ENCODE measurements at regions not wholly inside any gene's neighbourhood (a gene's known extent, or its start where the extent isn't known, plus 50 kb on each side); places are given as distances from the start of the nearest gene placed in this dataset.
"Not testable (repeated sequence)": the region's sequence is repeated elsewhere in the genome, so short reads cannot be mapped to it uniquely, and the experiment has no call there.

- Histone ChIP-seq H3K36me3 (no peaks in the 10 kb centered on the region), H3K4me1 (no peaks in the 10 kb centered on the region), H3K27ac (no peak overlapping the region), H3K9me3 (no peaks in the 10 kb centered on the region), H3K27me3 (no peaks in the 10 kb centered on the region), H3K4me3 (no peak overlapping the region)
- no peak for DNase-seq (ENCODE audit: low spot score in 2 of 2)
- intact Hi-C loops (cut with DNase I): no loop called here
- no peak for TF ChIP-seq CTCF (IDR thresholded peaks at IDR 0.05)
These were observed 146.3 kb upstream of the ADAMTS3 start for GRCh38 chr4:72715299-72715698.

GRCh38 chr4:72714482-72715279 lies 145.7 kb upstream of the ADAMTS3 start:
- no peak overlapping the region for H3K4me3 ChIP-seq
- no peak for TF ChIP-seq CTCF (IDR thresholded peaks at IDR 0.05)
- H3K9me3 ChIP-seq: no peaks in the 10 kb centered on the region

GRCh38 chr4:72712997-72713396 lies 144.0 kb upstream of the ADAMTS3 start:
- H3K4me3 ChIP-seq: no peak overlapping the region
- no peak for TF ChIP-seq CTCF (IDR thresholded peaks at IDR 0.05)
- H3K36me3 ChIP-seq: no peaks in the 10 kb centered on the region
- H3K9me3 ChIP-seq: no peaks in the 10 kb centered on the region
- no peaks in the 10 kb centered on the region for H3K27me3 ChIP-seq
- H3K4me1 ChIP-seq: no peaks in the 10 kb centered on the region
- intact Hi-C loops (cut with DNase I): no loop called here
- no peak for DNase-seq (ENCODE audit: low spot score in 2 of 2)
- no peak overlapping the region for H3K27ac ChIP-seq

More at GRCh38 chr4:72714482-72715279, 145.7 kb upstream of the ADAMTS3 start:
- H3K27ac ChIP-seq: no peak overlapping the region
- H3K27me3 ChIP-seq: no peaks in the 10 kb centered on the region
- H3K4me1 ChIP-seq: no peaks in the 10 kb centered on the region
- intact Hi-C loops (cut with DNase I): no loop called here
- DNase-seq (ENCODE audit: low spot score in 2 of 2): no peak
- H3K36me3 ChIP-seq: no peaks in the 10 kb centered on the region

- Histone ChIP-seq H3K9me3 (no peaks in the 10 kb centered on the region), H3K27ac (no peak overlapping the region), H3K36me3 (no peaks in the 10 kb centered on the region), H3K4me1 (no peaks in the 10 kb centered on the region), H3K4me3 (no peak overlapping the region), H3K27me3 (no peaks in the 10 kb centered on the region)
- no peak for DNase-seq (ENCODE audit: low spot score in 2 of 2)
- TF ChIP-seq CTCF (IDR thresholded peaks at IDR 0.05): no peak
- intact Hi-C loops (cut with DNase I): loop anchor here (5.0 kb wide), 1 partner anchor 58 kb away; no protein-coding TSS in a partner anchor
These were observed 140.5 kb upstream of the ADAMTS3 start for GRCh38 chr4:72709475-72709874.

GRCh38 chr4:72706684-72707083 lies 137.7 kb upstream of the ADAMTS3 start:
- no peaks in the 10 kb centered on the region for H3K4me1 ChIP-seq
- H3K27ac ChIP-seq: no peak overlapping the region
- intact Hi-C loops (cut with DNase I): loop anchor here (5.0 kb wide), 1 partner anchor 61 kb away; no protein-coding TSS in a partner anchor
- no peak overlapping the region for H3K4me3 ChIP-seq
- no peaks in the 10 kb centered on the region for H3K9me3 ChIP-seq
- TF ChIP-seq CTCF (IDR thresholded peaks at IDR 0.05): no peak
- no peaks in the 10 kb centered on the region for H3K36me3 ChIP-seq
- DNase-seq (ENCODE audit: low spot score in 2 of 2): no peak
- H3K27me3 ChIP-seq: no peaks in the 10 kb centered on the region

- H3K4me1 ChIP-seq; H3K36me3 ChIP-seq; H3K9me3 ChIP-seq; H3K4me3 ChIP-seq; H3K27ac ChIP-seq; H3K27me3 ChIP-seq; DNase-seq (ENCODE audit: low spot score in 2 of 2): not testable (repeated sequence)
- intact Hi-C loops (cut with DNase I): loop anchor here (5.0 kb wide), 2 partner anchors 62 to 408 kb away; no protein-coding TSS in a partner anchor
These were observed 136.1 kb upstream of the ADAMTS3 start for GRCh38 chr4:72704925-72705640.

Measured in ascending aorta (tissue), 2 donors.